UCSD-AML1 (cell line): ENCODE measurements at regions not wholly inside any gene's neighbourhood (a gene's known extent, or its start where the extent isn't known, plus 50 kb on each side); places are given as distances from the start of the nearest gene placed in this dataset.

Experiments
- DNase-seq: peaks from one replicate; lab custom pipeline; 2025; ENCODE audit not compliant: unreplicated experiment; lab: John Stamatoyannopoulos, UW

DNA sequence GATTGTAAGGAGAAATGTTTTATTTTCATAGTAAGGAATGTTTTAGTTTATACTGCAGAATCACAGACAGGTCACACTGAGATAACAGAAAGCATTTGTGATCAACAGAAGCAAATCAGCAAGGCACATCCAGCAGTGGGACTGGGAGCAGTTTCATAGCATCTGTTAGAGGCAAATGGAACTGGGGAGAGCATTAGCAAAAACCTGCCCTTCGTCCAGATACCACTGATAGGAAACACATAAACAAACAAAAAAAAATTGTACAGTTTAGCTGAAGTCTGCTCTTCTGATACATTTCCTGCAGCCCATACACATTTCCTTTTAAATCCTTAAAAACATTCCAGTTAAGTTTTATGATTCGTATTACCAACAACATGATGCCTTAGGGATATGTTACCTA is 374.3 kb downstream of the PCDH7 start:
- DNase-seq, result no peak

DNA sequence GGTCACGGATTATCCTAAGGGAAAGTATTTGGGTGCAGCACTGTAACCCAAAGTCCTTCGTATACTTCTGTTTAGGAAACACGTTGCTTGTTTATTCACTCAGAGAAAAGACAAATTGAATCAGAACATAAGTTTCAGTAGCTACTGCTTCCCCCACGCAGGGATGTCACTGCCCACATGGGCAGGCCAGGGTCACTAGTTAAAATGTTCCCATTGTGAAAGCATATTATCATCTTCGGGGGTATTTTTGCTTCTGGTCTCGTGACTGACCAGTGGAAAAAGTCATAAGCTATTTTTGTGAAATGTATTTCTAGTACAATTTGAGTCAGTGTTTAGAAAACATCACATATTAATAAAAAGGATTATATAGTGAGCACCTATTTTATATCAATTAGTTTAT is 377.8 kb downstream of the PCDH7 start:
- DNase-seq, result no peak

DNA sequence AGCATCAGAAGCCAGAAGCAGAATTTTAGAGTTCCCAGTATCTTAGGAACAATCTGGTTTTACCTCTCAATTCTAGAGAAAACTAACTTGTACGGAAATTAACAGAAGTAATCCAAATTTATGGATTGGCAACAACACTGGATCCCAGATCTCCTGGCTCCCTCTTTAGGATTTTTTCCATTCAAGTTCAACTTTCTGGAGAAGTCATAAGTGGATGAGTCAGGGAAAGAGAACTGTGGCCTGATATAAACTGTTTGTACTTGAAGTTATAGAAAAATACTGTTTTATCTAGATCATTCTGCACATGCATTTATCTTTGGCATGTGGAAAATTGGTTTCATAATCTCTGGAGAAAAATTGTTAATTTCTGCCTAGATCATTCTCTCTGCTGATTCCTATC is 380.4 kb downstream of the PCDH7 start:
- no peak for DNase-seq

DNA sequence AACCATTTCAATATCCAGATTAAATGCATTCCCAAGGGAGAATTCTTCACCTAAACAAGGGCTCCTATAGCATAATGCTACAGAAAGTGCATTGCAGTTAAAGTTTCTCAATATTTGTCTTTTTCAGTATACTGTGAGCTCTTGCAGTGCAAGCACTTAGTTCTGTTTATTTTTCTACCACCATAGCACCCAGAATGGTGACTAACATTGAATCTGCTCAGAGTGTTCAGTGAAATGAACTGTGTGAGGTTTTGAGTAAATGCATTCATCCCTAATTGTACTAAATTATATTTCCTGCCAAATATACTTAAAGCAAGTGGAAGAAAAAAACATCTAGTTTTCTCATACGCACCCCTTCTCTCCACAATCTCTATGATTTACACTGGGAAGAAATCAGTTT is 383.9 kb downstream of the PCDH7 start:
- no peak for DNase-seq

DNA sequence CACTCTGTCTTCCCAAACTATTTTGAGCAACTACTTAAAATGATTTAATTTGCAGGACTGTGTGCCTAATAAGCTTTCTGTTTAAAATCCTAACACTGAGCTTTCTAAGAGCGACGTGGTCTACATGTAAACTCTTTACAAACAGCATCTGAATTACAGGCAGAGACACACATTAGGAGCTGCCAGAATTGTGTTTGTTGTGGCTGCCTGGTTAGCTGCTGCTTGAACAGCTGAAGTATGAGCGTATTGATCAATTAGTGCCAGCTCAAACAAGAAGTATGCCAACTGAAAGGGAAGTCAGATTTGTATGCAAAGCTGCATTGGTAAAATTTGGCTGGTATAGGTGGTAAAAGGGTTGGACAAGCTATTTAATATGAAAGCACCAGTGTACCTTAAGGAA is 384.4 kb downstream of the PCDH7 start:
- no peak for DNase-seq

DNA sequence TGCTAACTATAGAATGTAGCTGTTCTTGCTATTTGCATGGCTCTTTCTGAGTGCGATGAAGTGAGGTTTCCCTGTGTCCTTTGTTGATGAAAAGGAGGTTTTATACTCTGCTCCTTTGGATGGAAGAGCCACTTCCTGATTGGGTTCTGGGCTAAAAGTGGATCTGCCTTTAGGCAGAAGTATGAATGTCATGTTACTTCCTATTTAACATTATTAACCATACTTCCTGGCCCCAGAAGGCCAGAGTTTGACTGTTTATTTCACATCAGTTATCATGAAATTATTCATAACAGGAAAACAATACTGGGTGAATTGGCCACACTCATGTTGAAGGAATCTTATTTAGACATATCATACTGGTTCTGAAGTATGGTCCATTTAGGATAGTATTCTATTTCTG is 386.2 kb downstream of the PCDH7 start:
- DNase-seq, result no peak

DNA sequence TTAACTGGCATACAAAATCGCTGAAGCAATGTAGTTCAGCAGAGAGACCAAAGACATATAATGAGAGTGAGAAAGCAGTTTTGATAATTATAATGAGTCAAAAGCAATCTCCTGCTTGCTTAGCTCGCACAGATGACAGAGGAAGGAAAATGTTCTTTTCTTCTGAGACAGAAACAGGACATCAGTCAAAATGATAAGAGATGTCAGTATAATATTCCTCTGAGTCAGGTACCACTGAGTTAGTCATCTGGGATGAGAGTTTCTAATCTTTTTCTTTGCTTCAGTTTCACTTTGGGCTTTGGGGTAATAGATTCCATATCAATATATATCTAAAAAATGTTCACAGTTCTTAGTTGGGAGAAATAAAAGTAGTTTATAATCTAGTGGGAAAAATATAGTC is 387.2 kb downstream of the PCDH7 start:
- DNase-seq, result no peak

DNA sequence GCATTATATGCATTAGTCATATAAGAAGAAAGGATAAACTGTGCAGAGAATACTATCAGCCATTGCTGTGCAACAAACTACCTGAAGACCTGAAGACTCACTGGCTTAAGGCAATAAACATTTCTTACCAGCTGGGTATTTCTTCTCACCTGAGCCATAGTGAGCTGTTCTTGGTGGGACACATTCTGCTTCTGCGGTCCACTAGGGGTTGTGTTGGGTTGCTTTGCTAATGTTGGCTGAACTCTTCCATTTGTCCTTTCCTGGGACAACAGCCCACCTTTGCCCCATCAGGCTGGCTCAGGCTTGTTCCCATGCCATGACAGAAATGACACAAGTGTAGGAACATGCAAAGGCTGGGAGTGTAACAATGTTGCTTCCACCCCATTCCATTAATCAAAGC is 388.6 kb downstream of the PCDH7 start:
- no peak for DNase-seq

DNA sequence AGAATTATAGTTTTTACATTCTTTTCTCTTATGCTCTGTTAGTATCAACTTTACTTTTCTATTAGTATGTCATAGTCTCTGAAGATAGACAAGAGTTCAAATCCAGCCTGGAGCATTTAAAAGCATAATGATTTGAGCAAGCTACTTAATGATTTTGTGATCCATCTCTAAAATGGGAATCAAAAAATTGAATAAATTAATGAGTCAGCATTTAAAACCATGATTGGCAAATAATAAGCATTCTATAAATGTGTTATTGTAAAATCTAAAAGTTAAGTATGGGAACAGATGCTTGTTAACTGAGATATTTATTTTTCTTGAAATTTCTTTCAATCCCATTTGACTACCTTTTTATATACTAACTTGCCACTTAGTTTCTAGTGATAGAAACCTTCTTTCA is 391.6 kb downstream of the PCDH7 start:
- DNase-seq, result no peak

DNA sequence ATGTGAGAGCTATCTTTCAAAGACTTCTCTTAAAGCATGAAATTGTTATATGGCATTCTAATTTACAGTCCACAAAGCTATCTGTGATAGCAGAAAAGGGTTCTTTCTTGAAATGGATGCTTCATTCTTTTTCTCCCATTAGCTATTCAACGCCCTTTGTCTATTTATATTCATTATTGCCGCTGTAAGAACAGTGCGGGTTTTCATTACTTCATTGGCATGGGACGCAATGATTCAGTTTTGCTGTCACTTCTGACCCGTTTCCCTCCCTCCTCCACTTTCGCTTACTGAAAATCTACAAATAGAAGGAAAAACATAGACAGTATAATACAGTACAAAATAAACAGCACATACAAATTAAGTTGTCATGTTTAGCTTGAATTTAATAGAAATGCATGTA is 394.6 kb downstream of the PCDH7 start:
- DNase-seq, result no peak

DNA sequence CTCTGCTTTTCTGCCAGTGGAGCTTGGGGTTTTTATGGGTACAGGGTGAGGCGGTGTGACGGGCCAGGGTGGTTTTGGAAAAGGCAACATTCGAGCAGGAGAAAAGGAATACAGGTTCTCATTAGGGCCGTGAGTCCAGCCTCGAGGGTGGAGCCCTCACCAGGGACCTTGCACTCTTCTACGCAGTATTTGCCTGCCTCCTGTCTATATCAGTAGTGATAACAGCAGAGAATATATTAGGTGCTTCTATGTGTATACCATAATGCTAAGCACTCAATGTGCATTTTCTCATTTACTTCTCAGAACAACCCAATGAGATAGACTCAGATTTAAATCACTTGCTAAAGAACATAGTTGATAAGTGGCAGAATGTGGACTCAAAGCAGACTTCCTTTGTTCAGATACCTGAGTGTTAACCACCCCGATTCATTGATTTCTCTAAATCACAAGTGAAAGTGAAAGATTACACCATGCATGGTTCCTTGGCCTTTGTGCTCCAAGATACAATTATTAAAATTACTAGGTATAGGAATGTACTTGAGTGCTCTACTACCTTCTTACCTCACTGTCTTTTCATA is 403.9 kb downstream of the PCDH7 start:
- no peak for DNase-seq

DNA sequence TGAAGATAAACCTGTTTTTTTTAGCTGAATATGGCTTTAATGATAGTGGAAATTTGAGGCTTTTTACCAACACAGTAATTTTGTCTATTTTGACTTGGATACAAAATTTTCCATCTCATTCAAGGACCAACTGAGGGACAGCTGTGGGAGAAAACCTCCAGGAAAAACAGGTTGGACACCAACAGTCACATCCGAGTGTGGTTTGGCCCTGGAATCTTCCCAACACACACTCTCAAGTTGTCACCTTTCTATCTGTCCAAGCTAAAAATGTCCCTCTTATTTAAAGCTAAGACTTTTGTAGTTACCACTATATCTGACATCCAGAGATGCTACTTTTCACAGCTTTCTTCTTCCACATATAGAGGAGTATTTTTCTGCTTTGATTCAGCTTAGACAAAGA is 404.9 kb downstream of the PCDH7 start:
- DNase-seq, result no peak

DNA sequence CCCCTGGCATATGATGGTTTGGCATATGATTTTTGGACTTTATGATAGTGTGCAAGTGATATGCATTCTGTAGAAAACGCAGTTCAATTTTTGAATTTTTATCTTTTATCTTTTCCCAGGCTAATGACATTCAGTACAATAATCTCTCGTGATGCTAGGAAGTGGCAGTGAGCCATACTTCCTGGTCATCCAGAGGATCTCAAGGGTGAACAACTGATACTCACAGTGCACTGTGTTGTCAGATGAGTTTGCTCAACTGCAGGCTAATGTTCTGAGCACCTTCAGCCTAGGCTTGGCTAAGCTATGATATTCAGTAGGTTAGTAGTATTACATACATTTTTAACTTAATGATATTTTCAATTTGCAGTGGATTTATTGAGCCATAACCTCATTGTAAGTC is 405.3 kb downstream of the PCDH7 start:
- no peak for DNase-seq

DNA sequence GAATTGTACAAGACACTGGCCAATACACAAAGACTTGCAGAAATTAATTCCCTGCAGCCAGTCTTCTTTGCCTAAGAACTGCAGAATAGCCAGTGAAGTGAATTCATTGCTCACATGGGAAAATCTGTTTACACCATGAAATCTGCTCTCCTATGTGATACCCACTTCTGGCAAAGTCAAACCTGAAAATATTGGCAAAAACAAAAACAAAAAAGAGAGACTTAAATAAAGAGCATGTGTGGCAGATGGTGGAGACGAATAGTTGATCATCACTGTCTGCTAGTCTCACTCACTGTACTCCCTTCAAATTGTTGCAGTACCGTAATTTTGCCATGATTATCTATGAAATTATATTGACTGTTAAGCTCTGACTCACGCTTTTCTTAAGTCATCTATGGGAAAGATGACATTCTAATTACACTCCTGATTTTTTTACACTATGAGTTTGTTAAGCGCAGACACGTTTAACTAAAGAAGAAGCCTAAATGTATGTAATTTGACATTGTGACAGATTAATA is 406.8 kb downstream of the PCDH7 start:
- DNase-seq, result no peak

DNA sequence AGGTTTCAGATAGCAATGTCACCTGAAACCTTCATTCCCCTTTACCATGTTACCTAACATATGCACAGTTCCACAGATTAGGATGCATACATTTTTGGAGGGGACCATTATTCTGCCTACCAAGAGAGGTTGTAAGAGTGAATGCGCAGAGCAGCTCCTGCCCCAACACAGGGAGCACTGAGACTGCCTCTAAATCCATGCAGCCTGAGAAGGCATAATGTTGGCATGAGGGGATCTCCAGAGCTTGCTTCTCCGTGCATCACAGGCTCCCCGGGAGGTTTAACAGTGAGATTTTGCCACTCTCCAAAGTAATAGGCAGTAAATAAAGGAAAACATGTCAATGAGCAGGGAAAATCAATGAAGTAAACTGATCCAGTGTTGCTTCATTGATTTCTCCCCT is 410.8 kb downstream of the PCDH7 start:
- DNase-seq, result no peak

DNA sequence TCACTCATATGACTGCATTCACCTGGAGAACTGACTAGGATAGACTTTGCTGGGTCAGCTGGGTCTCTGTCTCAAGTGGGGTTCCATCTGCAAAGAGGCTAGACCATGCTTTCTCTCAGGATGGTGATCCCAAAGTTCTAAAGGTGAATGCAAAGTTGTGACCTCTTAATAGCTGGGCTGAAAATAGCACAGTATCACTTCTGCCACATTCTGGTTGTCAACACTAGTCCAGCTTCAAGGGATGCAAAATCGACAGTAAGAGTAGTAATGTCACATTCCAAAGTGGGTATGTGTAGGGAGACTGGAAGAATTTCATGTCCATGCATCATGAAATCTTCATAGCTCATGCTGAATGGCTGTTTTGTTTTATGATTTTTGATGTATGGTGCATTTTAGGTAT is 414.6 kb downstream of the PCDH7 start:
- DNase-seq, result no peak

DNA sequence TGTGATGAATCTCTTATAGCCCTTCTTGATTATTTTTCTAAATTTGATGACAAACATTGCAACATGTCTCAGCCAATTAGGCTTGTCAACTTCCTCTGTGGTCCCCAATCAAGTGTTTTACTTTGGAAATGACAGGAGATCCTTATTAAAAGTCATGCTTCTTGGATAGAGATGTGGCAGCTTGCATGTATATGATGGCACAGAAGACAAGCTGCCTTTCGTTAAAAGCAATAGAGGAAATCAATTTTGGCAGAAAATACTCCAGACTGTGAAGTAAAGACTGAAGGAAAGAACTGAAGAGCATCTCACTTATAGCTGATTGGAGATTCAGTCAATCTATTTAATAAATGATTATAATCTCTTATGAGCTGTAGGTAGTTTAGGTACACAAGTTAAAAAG is 419.6 kb downstream of the PCDH7 start:
- no peak for DNase-seq

DNA sequence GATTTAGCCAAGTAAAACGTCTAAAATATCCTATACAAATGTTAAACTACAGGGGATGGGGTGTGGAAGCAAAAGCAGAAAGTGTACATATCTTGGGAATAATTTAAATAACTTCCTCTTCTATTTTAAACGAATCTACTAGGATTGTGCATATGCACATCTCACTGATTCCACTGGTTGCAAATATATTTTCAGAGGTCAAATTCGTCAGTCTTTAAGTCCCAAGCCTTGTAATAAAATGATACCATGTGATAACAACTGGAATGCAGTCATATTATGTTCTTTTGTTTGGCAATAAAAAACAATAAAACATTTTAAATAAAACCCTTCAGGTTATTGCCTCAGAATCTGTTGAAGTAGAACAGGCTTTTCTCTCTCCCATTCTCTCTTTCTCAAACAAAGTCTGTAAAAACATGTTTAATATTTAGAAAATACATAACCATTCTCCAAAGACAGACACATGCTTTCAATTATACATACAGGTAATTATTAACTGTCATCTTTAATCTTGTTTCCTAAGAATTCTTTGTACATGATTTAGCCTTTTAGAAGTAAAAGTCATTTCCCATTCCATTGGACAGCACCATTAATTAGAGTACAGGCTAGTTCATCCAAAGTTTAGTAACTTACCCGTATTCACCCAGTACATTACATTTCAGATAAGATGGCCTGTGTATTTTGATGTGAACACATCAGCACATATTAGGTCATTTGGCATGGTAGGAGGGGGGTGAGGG is 421.1 kb downstream of the PCDH7 start:
- no peak for DNase-seq

DNA sequence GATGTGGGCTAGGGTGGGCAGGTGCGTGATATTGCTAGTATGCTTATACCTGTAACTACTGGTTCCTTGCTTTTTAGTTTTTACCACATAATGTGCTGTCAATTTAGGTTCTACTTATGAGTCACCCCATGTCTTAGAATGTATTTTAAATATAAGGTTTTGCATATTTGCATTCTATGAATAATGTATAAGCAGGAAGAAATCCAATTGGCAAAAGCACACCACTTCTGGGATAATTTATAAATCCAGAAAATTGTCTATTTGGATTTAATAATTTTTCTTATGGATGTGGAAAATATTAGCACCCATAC is 421.6 kb downstream of the PCDH7 start:
- no peak for DNase-seq

DNA sequence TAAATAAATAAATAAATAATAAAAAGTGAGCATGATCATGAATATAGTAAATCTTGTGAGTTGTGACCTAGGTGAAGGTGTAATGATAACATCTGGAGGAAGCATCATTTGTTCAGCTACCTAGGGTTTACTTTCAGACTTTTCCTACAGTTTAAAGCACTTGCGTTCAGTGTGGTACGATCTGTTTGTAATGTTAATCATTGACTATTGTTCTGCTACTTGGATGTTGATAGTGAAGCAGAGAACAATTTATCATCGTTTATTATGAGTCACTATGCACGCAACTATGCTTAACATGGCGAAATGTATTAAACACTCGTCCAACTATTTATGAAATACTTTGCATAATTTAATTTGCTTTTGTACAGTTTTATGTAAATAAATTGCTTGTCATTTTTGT is 426.2 kb downstream of the PCDH7 start:
- DNase-seq, result no peak

DNA sequence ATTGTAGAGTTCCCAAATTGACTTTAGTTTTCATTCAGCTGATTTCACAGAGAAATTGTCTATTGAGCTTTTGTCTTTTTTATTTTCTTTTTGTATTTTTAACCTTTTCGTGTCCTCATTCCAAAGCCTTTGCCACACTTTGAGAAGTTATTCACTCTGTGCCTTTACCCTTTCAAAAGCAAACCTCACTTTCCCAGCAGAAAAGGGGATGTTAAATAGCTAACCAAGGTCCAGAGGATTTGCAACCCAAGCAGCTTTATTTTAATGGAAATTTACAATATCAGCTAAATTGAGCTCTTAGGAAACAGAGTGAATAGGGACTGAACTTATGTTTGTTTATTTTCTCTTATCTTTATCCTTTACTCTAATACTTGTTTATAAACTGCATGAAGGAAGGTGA is 428.8 kb downstream of the PCDH7 start:
- no peak for DNase-seq

DNA sequence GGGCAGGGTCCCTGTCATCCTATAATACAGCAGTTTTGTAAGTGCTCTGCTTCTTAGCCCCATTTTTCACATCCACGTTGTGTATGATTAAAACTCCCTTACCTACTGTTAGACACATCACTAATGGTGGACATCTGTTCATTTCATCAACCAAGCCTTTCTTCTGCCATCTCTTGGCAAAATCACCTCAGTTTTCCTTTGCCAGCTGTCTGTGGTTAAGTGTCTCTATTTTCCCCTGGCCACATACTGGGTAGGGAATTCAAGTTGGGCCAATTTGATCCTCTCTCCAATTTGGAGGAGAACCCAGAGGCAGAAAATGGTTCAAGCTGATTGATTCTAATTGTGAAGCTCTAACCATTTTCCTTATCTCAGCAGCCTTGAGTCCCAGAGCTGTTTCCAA is 436.1 kb downstream of the PCDH7 start:
- DNase-seq, result no peak

DNA sequence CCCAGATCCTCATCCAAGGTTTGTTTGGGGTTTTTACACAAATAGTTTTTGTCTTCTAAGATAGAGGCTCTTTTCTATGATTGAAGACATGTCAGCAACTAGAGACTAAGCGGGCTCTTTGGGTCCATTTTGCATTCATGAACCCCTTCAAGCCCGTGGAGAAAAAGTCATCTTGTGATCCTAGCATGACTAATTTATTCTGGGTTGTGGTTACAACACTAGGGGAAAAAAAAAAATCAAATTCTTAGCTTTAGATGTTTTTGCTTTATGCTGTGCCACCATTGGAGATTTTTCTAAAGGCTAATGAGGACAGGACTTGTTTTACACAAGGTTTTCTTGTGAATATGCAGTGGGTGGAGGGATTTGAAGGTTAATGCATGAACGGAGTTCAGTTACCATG is 440.0 kb downstream of the PCDH7 start:
- no peak for DNase-seq
